ENCODE measurements at regions not wholly inside any gene's neighbourhood (a gene's known extent, or its start where the extent isn't known, plus 50 kb on each side); places are given as distances from the start of the nearest gene placed in this dataset.

DNA sequence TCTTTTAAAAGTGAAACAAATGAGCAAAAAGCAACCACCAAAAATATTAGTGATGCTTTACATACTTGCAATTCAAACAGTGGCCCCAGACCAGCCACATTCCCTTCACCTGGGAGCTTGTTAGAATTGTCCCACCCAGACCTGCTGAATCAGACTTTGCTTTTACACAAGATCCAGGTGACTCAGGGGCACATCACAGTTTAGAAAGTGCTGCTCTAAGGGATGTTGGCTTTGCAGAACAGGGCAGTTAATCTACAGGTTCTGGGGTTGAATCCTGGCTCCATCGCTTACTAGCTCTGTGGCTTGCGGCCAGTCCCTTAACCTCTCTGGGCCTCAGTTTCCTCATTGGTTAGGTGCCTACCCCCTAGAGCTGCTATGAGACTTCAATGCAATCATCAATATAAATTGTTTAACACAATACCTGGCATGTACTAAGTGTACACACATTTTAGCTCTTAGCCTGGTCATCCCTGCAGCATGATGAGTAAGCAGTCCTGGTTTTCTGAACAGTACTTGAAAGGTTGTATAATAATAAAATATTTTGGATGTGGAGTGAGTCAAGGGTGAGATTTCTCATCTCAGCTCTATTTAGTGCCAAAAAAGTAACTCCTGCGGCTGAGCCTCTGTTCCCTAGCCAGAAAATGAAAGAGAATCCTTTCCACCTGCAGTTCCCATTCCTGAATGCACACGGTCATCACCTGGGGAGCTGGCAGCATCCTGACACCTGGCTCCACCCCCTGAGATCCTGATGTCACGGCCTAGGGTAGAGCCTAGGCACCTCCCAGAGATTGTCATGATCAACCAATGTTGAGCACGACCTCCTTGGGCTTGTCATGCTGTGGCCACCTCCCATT, 162.7 kb downstream of the ANKRD60 start:
- TF ChIP-seq, protein P1, sequence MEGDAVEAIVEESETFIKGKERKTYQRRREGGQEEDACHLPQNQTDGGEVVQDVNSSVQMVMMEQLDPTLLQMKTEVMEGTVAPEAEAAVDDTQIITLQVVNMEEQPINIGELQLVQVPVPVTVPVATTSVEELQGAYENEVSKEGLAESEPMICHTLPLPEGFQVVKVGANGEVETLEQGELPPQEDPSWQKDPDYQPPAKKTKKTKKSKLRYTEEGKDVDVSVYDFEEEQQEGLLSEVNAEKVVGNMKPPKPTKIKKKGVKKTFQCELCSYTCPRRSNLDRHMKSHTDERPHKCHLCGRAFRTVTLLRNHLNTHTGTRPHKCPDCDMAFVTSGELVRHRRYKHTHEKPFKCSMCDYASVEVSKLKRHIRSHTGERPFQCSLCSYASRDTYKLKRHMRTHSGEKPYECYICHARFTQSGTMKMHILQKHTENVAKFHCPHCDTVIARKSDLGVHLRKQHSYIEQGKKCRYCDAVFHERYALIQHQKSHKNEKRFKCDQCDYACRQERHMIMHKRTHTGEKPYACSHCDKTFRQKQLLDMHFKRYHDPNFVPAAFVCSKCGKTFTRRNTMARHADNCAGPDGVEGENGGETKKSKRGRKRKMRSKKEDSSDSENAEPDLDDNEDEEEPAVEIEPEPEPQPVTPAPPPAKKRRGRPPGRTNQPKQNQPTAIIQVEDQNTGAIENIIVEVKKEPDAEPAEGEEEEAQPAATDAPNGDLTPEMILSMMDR (conservative IDR thresholded peaks at IDR 0.05; ENCODE audit: low read depth, low read length) = no peak
- TF ChIP-seq EZH2 (IDR thresholded peaks at IDR 0.05; ENCODE audit: borderline replicate concordance, low read depth, low read length, poor library complexity, severe bottlenecking) = no peak
